ENCODE measurements at regions not wholly inside any gene's neighbourhood (a gene's known extent, or its start where the extent isn't known, plus 50 kb on each side); places are given as distances from the start of the nearest gene placed in this dataset.
"Not testable (repeated sequence)": the region's sequence is repeated elsewhere in the genome, so short reads cannot be mapped to it uniquely, and the experiment has no call there.

DNA sequence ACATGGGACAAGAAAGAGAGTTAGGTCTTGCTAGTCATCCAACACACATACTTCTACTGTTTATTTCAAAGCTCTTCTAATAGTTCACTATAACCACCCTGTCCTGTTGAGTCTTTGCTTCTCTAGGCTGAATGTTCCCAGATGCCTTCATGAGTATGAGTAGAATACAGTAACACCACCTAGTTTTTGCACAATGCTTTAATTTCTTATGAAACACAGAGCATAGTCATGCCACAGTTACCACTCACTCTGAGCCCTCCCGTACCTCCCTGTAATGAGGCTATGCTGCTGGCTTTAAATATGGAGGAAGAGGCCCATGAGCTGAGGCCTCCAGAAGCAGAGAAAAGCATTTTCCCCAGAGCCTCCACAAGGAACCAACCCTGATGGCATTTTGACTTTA is 75.0 kb upstream of the SLC1A3 start:
- no peak for DNase-seq
- Mint-ChIP-seq H3K36me3 (no peaks in the 10 kb centered on the region), H3K9me3 (no peaks in the 10 kb centered on the region), H3K4me1 (no peaks in the 10 kb centered on the region), H3K27ac (no peak overlapping the region), H3K27me3 (peaks cover 5 to 10% of the 10 kb centered on the region in 2 donors), H3K4me3 (no peak overlapping the region)
- H3K27me3 ChIP-seq (ENCODE audit: insufficient read depth, low read length, poor library complexity, severe bottlenecking) = no peaks in the 10 kb centered on the region
- no peak overlapping the region for H3K27ac ChIP-seq (ENCODE audit: low read depth, low read length)
- no peaks in the 10 kb centered on the region for H3K9me3 ChIP-seq (ENCODE audit: low read length)
- no peaks in the 10 kb centered on the region for H3K36me3 ChIP-seq (ENCODE audit: insufficient read depth, low read length)
- CTCF ChIA-PET = no interaction called here
- no peaks in the 10 kb centered on the region for H3K4me1 ChIP-seq (ENCODE audit: insufficient read depth, low read length)
- no peak overlapping the region for H3K4me3 ChIP-seq (ENCODE audit: low read length)
- POLR2A ChIA-PET = no interaction called here

- POLR2A ChIA-PET = no interaction called here
- Mint-ChIP-seq H3K36me3 (no peaks in the 10 kb centered on the region), H3K4me3 (no peak overlapping the region), H3K4me1 (no peaks in the 10 kb centered on the region), H3K27me3 (peaks cover 6 to 11% of the 10 kb centered on the region in 2 donors), H3K9me3 (no peaks in the 10 kb centered on the region), H3K27ac (no peak overlapping the region)
- H3K4me3 ChIP-seq (ENCODE audit: low read length) = no peak overlapping the region
- H3K4me1 ChIP-seq (ENCODE audit: insufficient read depth, low read length) = no peaks in the 10 kb centered on the region
- no peaks in the 10 kb centered on the region for H3K9me3 ChIP-seq (ENCODE audit: low read length)
- H3K36me3 ChIP-seq (ENCODE audit: insufficient read depth, low read length) = no peaks in the 10 kb centered on the region
- H3K27ac ChIP-seq (ENCODE audit: low read depth, low read length) = no peak overlapping the region
- CTCF ChIA-PET = no interaction called here
- no peak for DNase-seq
- no peaks in the 10 kb centered on the region for H3K27me3 ChIP-seq (ENCODE audit: insufficient read depth, low read length, poor library complexity, severe bottlenecking)
Observed at GRCh38 chr5:36535378-36535777, 71.0 kb upstream of the SLC1A3 start.

DNA sequence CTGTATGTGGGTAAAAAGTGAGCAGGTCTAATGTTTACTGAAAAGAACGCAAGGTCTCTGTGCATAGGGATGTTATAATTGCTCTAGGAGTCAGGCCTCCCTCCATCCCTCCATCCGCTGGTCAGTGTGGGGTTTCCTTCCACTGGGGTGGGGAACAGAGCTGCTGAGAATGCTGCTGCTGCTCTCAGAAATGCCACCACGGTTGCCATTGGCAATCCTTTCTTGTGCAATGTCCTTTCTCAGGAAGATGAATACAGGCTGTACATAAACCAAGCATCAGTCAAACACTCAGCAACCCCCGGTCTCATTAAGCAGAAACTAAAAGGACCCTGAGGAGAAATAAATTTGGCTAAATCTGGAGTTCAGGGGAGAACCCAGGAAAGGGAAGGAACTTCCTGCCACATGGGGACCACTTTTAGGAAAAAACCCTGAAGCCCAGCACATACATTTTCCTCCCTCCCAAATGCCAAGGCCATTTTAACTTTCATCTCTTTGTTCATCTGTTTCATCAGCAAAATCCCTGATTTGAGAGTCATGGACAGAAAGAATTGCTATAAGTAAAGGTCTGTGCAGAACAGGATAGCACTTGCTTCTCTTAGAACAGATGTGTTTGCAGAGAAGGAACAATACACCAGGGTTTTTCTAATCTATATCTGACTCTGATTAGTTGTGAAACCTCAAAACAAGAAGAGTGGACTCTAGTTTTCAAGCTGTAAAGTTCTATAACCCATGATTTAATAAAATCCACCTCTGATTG is 70.4 kb upstream of the SLC1A3 start:
- POLR2A ChIA-PET = no interaction called here
- no peaks in the 10 kb centered on the region for H3K9me3 Mint-ChIP-seq
- no peak overlapping the region for H3K27ac ChIP-seq (ENCODE audit: low read depth, low read length)
- peaks cover 7% of the 10 kb centered on the region in 2 donors for H3K27me3 Mint-ChIP-seq
- no peak overlapping the region for H3K4me3 ChIP-seq (ENCODE audit: low read length)
- peak overlapping the region in 1 of 8 donors; percentile 26 for H3K27ac Mint-ChIP-seq
- DNase-seq = no peak
- H3K4me1 ChIP-seq (ENCODE audit: insufficient read depth, low read length) = no peaks in the 10 kb centered on the region
- H3K36me3 ChIP-seq (ENCODE audit: insufficient read depth, low read length) = no peaks in the 10 kb centered on the region
- CTCF ChIA-PET = no interaction called here
- H3K4me3 Mint-ChIP-seq = no peak overlapping the region
- no peaks in the 10 kb centered on the region for H3K27me3 ChIP-seq (ENCODE audit: insufficient read depth, low read length, poor library complexity, severe bottlenecking)
- no peaks in the 10 kb centered on the region for H3K36me3 Mint-ChIP-seq
- H3K9me3 ChIP-seq (ENCODE audit: low read length) = no peaks in the 10 kb centered on the region
- H3K4me1 Mint-ChIP-seq = no peaks in the 10 kb centered on the region

- Mint-ChIP-seq H3K36me3 (no peaks in the 10 kb centered on the region), H3K4me3 (no peak overlapping the region), H3K4me1 (no peaks in the 10 kb centered on the region), H3K9me3 (no peaks in the 10 kb centered on the region), H3K27ac (no peak overlapping the region), H3K27me3 (peaks cover 7% of the 10 kb centered on the region in 2 donors)
- H3K9me3 ChIP-seq (ENCODE audit: low read length) = no peaks in the 10 kb centered on the region
- no peaks in the 10 kb centered on the region for H3K36me3 ChIP-seq (ENCODE audit: insufficient read depth, low read length)
- POLR2A ChIA-PET = no interaction called here
- no peaks in the 10 kb centered on the region for H3K4me1 ChIP-seq (ENCODE audit: insufficient read depth, low read length)
- no peak overlapping the region for H3K4me3 ChIP-seq (ENCODE audit: low read length)
- no peak overlapping the region for H3K27ac ChIP-seq (ENCODE audit: low read depth, low read length)
- CTCF ChIA-PET = no interaction called here
- H3K27me3 ChIP-seq (ENCODE audit: insufficient read depth, low read length, poor library complexity, severe bottlenecking) = no peaks in the 10 kb centered on the region
- no peak for DNase-seq
Observed at GRCh38 chr5:36536616-36537005, 69.8 kb upstream of the SLC1A3 start.

DNA sequence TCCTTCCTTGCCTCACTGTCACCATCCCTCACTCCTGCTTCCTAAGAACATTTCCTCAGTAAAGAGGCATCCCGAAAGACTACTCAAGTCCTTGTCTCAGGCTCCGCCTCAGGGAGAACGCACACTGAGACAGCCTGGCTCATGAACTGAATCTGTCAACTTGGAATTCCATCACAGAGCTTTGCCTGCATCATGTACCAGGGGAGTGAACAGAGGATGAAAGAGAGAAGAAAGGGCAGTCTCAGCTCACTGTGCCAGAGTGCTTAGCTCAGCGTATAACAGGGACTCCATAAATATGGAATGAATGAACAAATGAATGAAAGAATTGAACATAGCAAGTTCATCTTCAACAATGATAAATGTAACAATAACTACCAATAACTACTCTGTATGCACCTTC is 68.7 kb upstream of the SLC1A3 start:
- Mint-ChIP-seq H3K27me3 (peaks cover 5 to 11% of the 10 kb centered on the region in 2 donors), H3K4me1 (no peaks in the 10 kb centered on the region), H3K27ac (no peak overlapping the region), H3K36me3 (no peaks in the 10 kb centered on the region), H3K9me3 (no peaks in the 10 kb centered on the region), H3K4me3 (no peak overlapping the region)
- ChIA-PET CTCF (no interaction called here), POLR2A (no interaction called here)
- H3K27ac ChIP-seq (ENCODE audit: low read depth, low read length) = no peak overlapping the region
- no peak for DNase-seq
- H3K36me3 ChIP-seq (ENCODE audit: insufficient read depth, low read length) = no peaks in the 10 kb centered on the region
- no peaks in the 10 kb centered on the region for H3K9me3 ChIP-seq (ENCODE audit: low read length)
- H3K4me3 ChIP-seq (ENCODE audit: low read length) = no peak overlapping the region
- H3K4me1 ChIP-seq (ENCODE audit: insufficient read depth, low read length) = no peaks in the 10 kb centered on the region
- H3K27me3 ChIP-seq (ENCODE audit: insufficient read depth, low read length, poor library complexity, severe bottlenecking) = no peaks in the 10 kb centered on the region

- Histone ChIP-seq H3K4me1 (ENCODE audit: insufficient read depth, low read length) (no peaks in the 10 kb centered on the region), H3K27ac (ENCODE audit: low read depth, low read length) (no peak overlapping the region), H3K27me3 (ENCODE audit: insufficient read depth, low read length, poor library complexity, severe bottlenecking) (no peaks in the 10 kb centered on the region), H3K9me3 (ENCODE audit: low read length) (no peaks in the 10 kb centered on the region), H3K4me3 (ENCODE audit: low read length) (no peak overlapping the region), H3K36me3 (ENCODE audit: insufficient read depth, low read length) (no peaks in the 10 kb centered on the region)
- DNase-seq = no peak
- Mint-ChIP-seq H3K36me3 (no peaks in the 10 kb centered on the region), H3K27ac (no peak overlapping the region), H3K9me3 (peaks cover 2 to 8% (median 3%) of the 10 kb centered on the region in 5 donors), H3K4me3 (no peak overlapping the region), H3K4me1 (no peaks in the 10 kb centered on the region), H3K27me3 (no peaks in the 10 kb centered on the region)
- ChIA-PET CTCF (no interaction called here), POLR2A (no interaction called here)
Observed at GRCh38 chr5:36552651-36553393, 53.6 kb upstream of the SLC1A3 start.

- H3K9me3 Mint-ChIP-seq; H3K27ac ChIP-seq (ENCODE audit: low read depth, low read length); H3K36me3 Mint-ChIP-seq; H3K4me3 Mint-ChIP-seq; H3K36me3 ChIP-seq (ENCODE audit: insufficient read depth, low read length); H3K27me3 ChIP-seq (ENCODE audit: insufficient read depth, low read length, poor library complexity, severe bottlenecking); DNase-seq; H3K4me3 ChIP-seq (ENCODE audit: low read length); H3K4me1 Mint-ChIP-seq; H3K4me1 ChIP-seq (ENCODE audit: insufficient read depth, low read length); CTCF ChIA-PET; H3K27ac Mint-ChIP-seq; POLR2A ChIA-PET; H3K27me3 Mint-ChIP-seq; H3K9me3 ChIP-seq (ENCODE audit: low read length): not testable (repeated sequence)
Observed at GRCh38 chr5:36555035-36555434, 51.4 kb upstream of the SLC1A3 start.
